ENCODE measurements at regions not wholly inside any gene's neighbourhood (a gene's known extent, or its start where the extent isn't known, plus 50 kb on each side); places are given as distances from the start of the nearest gene placed in this dataset.

DNA sequence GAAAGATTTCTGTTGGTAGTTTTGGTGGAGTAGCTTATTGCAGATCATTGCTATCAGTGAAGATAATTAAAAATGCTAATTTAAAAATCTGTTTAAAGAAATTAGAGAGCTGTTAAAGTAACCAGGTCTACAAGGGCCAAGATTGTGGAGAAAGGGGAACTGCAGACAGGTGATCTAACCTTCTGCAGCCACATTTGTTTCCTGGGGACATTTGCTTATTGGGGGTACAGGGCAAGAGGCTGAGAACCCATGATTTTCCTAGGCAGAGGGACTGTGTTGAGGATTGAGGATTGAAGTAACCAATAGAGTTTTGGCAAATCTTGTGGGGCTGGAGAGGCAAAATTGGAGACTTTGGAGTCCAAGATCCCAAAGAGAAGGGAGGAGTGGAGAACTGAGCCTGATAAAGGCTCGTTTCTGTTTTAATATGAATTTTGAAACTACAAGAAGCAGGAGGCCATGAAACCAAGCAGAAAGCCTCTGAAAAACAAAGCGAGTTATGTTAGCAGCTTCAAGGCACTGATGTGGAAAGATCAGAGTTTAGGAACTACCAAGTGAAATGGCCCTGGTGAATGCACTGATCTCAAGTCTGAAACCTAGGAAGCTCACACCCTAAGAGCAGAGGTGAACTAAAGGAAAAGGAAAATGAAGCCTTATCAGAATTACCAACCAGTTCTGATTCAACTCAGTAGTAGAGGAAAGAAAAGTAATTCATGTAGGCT lies 219.8 kb upstream of the C9orf72 start:
- Histone ChIP-seq H3K27ac (ENCODE audit: insufficient read depth, low read depth, low read length, poor library complexity, severe bottlenecking) (no peak overlapping the region), H3K36me3 (ENCODE audit: control insufficient read depth, insufficient read depth, low read length) (no peaks in the 10 kb centered on the region), H3K4me3 (ENCODE audit: insufficient read depth, low read depth, low read length) (no peak overlapping the region), H3K9me3 (ENCODE audit: control insufficient read depth, low read length) (no peaks in the 10 kb centered on the region), H3K27me3 (ENCODE audit: control insufficient read depth, insufficient read depth, low read length, poor library complexity, severe bottlenecking) (no peaks in the 10 kb centered on the region), H3K4me1 (ENCODE audit: control insufficient read depth, insufficient read depth, low read length) (no peaks in the 10 kb centered on the region)
- WGBS, 2 experiments = 91 to 95% methylated on average over 2 of the region's 2 CpGs

DNA sequence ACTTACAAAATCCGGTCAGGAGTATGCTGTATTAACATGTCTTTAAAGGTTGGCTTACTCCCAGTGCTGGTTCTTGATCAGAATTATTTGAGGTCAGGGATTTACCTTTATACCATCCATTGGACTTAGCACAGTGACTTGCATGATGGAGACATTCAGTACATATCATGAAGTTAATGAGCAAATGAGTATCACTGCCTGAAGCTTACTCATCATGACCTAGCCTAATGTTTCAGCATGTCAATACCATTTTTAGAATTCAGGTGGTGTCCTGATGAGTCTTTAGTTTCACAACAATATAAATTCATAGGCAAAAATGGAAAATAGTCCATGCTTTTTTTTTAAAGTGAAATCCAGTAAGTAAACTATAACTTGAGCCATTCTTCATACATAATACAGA lies 226.0 kb upstream of the C9orf72 start:
- H3K27ac ChIP-seq (ENCODE audit: insufficient read depth, low read depth, low read length, poor library complexity, severe bottlenecking) = no peak overlapping the region
- 78 to 100% methylated on average over 1 of the region's 1 CpG for WGBS, 2 experiments

DNA sequence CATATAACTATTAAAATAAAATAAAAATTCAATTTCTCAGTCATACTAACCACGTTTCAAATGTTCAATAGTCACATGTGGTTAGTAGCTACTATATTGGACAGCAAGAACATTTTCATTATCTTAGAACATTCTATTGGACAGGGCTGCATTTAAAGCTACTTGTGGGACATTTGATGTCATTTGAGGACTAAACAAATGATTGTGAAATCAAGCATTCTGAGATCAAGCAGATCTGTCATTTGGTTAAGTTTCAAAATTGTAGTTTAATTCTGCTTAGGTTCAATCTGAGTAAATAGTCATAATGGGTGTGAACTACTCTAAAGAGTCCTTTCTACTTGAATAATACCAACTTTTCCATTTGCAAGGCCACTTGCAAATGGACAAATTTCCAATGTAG lies 226.9 kb upstream of the C9orf72 start:
- Histone ChIP-seq H3K36me3 (ENCODE audit: control insufficient read depth, insufficient read depth, low read length) (no peaks in the 10 kb centered on the region), H3K4me1 (ENCODE audit: control insufficient read depth, insufficient read depth, low read length) (no peaks in the 10 kb centered on the region), H3K4me3 (ENCODE audit: insufficient read depth, low read depth, low read length) (no peak overlapping the region), H3K9me3 (ENCODE audit: control insufficient read depth, low read length) (no peaks in the 10 kb centered on the region), H3K27me3 (ENCODE audit: control insufficient read depth, insufficient read depth, low read length, poor library complexity, severe bottlenecking) (no peaks in the 10 kb centered on the region), H3K27ac (ENCODE audit: insufficient read depth, low read depth, low read length, poor library complexity, severe bottlenecking) (no peak overlapping the region)
- WGBS, 2 experiments = 75% methylated on average over 1 of the region's 1 CpG; no CpG with 5 or more reads in 1 of the 2 experiments

More for the DNA sequence above, 226.0 kb upstream of the C9orf72 start:
- Histone ChIP-seq H3K27me3 (ENCODE audit: control insufficient read depth, insufficient read depth, low read length, poor library complexity, severe bottlenecking) (no peaks in the 10 kb centered on the region), H3K36me3 (ENCODE audit: control insufficient read depth, insufficient read depth, low read length) (no peaks in the 10 kb centered on the region), H3K4me3 (ENCODE audit: insufficient read depth, low read depth, low read length) (no peak overlapping the region), H3K4me1 (ENCODE audit: control insufficient read depth, insufficient read depth, low read length) (no peaks in the 10 kb centered on the region), H3K9me3 (ENCODE audit: control insufficient read depth, low read length) (no peaks in the 10 kb centered on the region)

DNA sequence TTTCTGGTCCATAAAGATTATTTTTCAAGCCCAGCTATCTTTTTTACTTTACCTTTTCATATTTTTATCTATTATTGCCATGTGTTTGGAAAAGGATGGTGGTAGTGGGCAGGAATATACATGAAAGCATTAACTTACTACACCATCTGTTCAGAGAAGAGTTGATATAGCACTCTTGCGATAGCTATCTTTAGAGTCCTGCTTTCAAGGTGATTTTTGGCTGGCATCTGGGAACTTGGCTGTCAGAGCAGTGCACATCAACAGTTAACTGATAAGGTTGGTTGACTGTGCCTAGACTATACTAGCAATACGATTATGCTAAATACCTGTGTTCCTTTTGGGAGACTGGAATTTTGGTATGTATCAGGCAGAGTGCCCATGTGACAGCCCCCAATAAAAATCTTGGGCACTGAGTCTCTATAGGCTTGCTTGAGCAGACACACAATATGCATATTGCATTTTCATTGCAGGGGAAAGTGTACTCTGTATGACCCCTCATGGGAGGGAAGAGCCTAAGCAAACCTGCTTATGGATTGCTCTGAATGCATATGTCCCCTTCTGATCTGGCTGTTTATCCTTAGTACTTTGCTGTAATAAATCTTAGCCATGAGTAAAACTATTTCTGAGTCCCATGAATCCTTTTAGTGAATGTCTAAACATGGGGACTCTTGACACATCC lies 227.6 kb upstream of the C9orf72 start:
- Histone ChIP-seq H3K9me3 (ENCODE audit: control insufficient read depth, low read length) (no peaks in the 10 kb centered on the region), H3K27me3 (ENCODE audit: control insufficient read depth, insufficient read depth, low read length, poor library complexity, severe bottlenecking) (no peaks in the 10 kb centered on the region), H3K4me1 (ENCODE audit: control insufficient read depth, insufficient read depth, low read length) (no peaks in the 10 kb centered on the region), H3K36me3 (ENCODE audit: control insufficient read depth, insufficient read depth, low read length) (no peaks in the 10 kb centered on the region), H3K27ac (ENCODE audit: insufficient read depth, low read depth, low read length, poor library complexity, severe bottlenecking) (no peak overlapping the region), H3K4me3 (ENCODE audit: insufficient read depth, low read depth, low read length) (no peak overlapping the region)
- WGBS, 2 experiments = 93 to 95% methylated on average over 2 of the region's 2 CpGs

DNA sequence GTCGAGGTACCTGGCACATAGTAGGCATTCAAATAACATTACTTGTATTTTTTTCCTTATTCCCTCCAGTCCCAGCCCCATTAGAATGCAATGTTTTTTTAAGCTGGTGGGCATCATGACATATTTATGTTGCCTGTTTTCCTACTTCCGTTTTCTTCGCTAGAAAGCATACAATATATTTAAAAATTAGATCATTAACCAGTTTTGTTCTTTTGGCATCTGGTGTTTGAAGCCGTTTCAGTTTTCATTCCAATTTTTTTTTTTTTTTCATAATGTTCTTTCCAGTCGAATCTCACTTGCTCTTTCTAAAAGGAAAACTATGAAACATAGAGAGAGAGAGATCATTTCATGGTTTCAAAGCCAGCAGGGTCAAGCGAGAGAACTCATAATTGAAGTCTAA lies 228.3 kb upstream of the C9orf72 start:
- H3K27ac ChIP-seq (ENCODE audit: insufficient read depth, low read depth, low read length, poor library complexity, severe bottlenecking) = no peak overlapping the region
- no peak overlapping the region for H3K4me3 ChIP-seq (ENCODE audit: insufficient read depth, low read depth, low read length)
- H3K36me3 ChIP-seq (ENCODE audit: control insufficient read depth, insufficient read depth, low read length) = no peaks in the 10 kb centered on the region
- no peaks in the 10 kb centered on the region for H3K27me3 ChIP-seq (ENCODE audit: control insufficient read depth, insufficient read depth, low read length, poor library complexity, severe bottlenecking)
- H3K4me1 ChIP-seq (ENCODE audit: control insufficient read depth, insufficient read depth, low read length) = no peaks in the 10 kb centered on the region
- no peaks in the 10 kb centered on the region for H3K9me3 ChIP-seq (ENCODE audit: control insufficient read depth, low read length)
- 86 to 97% methylated on average over 6 of the region's 6 CpGs for WGBS, 2 experiments

- Histone ChIP-seq H3K27ac (ENCODE audit: insufficient read depth, low read depth, low read length, poor library complexity, severe bottlenecking) (no peak overlapping the region), H3K9me3 (ENCODE audit: control insufficient read depth, low read length) (no peaks in the 10 kb centered on the region), H3K27me3 (ENCODE audit: control insufficient read depth, insufficient read depth, low read length, poor library complexity, severe bottlenecking) (no peaks in the 10 kb centered on the region), H3K4me1 (ENCODE audit: control insufficient read depth, insufficient read depth, low read length) (no peaks in the 10 kb centered on the region), H3K4me3 (ENCODE audit: insufficient read depth, low read depth, low read length) (no peak overlapping the region), H3K36me3 (ENCODE audit: control insufficient read depth, insufficient read depth, low read length) (no peaks in the 10 kb centered on the region)
- WGBS, 2 experiments = 83 to 92% methylated on average over 3 of the region's 3 CpGs
Measured at GRCh38 chr9:27802418-27802817, 229.1 kb upstream of the C9orf72 start.

GRCh38 chr9:27808864-27809263 lies 235.6 kb upstream of the C9orf72 start:
- H3K27ac ChIP-seq (ENCODE audit: insufficient read depth, low read depth, low read length, poor library complexity, severe bottlenecking) = no peak overlapping the region
- no peaks in the 10 kb centered on the region for H3K9me3 ChIP-seq (ENCODE audit: control insufficient read depth, low read length)
- no peaks in the 10 kb centered on the region for H3K4me1 ChIP-seq (ENCODE audit: control insufficient read depth, insufficient read depth, low read length)
- no peaks in the 10 kb centered on the region for H3K27me3 ChIP-seq (ENCODE audit: control insufficient read depth, insufficient read depth, low read length, poor library complexity, severe bottlenecking)
- 92 to 93% methylated on average over 4 of the region's 4 CpGs for WGBS, 2 experiments
- no peak overlapping the region for H3K4me3 ChIP-seq (ENCODE audit: insufficient read depth, low read depth, low read length)
- no peaks in the 10 kb centered on the region for H3K36me3 ChIP-seq (ENCODE audit: control insufficient read depth, insufficient read depth, low read length)

DNA sequence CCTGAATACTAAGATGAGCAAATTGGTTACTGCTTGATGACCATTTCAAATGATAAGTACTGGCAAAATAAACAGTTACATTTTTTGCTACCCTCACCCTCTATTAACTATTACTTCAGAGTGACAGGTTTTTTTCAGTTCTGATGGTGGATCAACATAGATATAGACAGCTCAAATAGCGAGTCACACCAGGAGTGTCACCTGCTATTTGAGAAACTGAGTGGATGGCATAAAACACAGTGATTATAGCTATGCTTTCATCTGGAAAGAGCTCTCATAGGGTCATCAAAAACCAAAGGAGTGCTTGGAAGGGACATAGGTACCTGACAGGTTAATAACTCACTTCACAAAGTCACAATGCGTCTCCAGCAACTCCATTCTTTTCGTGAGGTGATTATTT lies 244.5 kb upstream of the C9orf72 start:
- Histone ChIP-seq H3K36me3 (ENCODE audit: control insufficient read depth, insufficient read depth, low read length) (no peaks in the 10 kb centered on the region), H3K27ac (ENCODE audit: insufficient read depth, low read depth, low read length, poor library complexity, severe bottlenecking) (no peak overlapping the region), H3K4me3 (ENCODE audit: insufficient read depth, low read depth, low read length) (no peak overlapping the region), H3K4me1 (ENCODE audit: control insufficient read depth, insufficient read depth, low read length) (no peaks in the 10 kb centered on the region), H3K27me3 (ENCODE audit: control insufficient read depth, insufficient read depth, low read length, poor library complexity, severe bottlenecking) (no peaks in the 10 kb centered on the region), H3K9me3 (ENCODE audit: control insufficient read depth, low read length) (no peaks in the 10 kb centered on the region)
- WGBS, 2 experiments = 88 to 95% methylated on average over 3 of the region's 3 CpGs

- no peak overlapping the region for H3K27ac ChIP-seq (ENCODE audit: insufficient read depth, low read depth, low read length, poor library complexity, severe bottlenecking)
Measured at GRCh38 chr9:27818348-27818747, 245.1 kb upstream of the C9orf72 start.

DNA sequence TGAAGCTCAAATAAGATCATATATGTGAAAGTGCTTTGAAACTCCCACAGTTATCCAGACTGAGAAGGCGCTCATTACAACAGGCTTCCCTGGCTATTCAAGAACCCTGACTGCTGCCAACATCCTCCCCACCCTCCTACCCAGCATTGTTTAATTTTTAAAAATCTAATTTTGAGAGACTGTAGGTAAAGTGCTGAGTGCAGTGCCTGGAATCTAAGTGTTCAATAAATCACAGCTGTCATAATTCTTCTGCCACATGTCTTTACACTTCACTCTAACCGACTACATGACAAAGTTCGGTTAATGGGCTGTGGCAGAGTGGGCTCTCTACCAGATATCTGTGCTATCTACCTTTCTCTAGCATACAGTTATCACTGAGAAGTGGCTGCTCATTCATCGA lies 255.6 kb upstream of the C9orf72 start:
- Histone ChIP-seq H3K36me3 (ENCODE audit: control insufficient read depth, insufficient read depth, low read length) (no peaks in the 10 kb centered on the region), H3K4me1 (ENCODE audit: control insufficient read depth, insufficient read depth, low read length) (no peaks in the 10 kb centered on the region), H3K27me3 (ENCODE audit: control insufficient read depth, insufficient read depth, low read length, poor library complexity, severe bottlenecking) (no peaks in the 10 kb centered on the region), H3K4me3 (ENCODE audit: insufficient read depth, low read depth, low read length) (no peak overlapping the region), H3K27ac (ENCODE audit: insufficient read depth, low read depth, low read length, poor library complexity, severe bottlenecking) (no peak overlapping the region), H3K9me3 (ENCODE audit: control insufficient read depth, low read length) (no peaks in the 10 kb centered on the region)
- 95 to 100% methylated on average over 3 to 4 of the region's 4 CpGs for WGBS, 2 experiments

More at GRCh38 chr9:27818348-27818747, 245.1 kb upstream of the C9orf72 start:
- Histone ChIP-seq H3K4me1 (ENCODE audit: control insufficient read depth, insufficient read depth, low read length) (no peaks in the 10 kb centered on the region), H3K36me3 (ENCODE audit: control insufficient read depth, insufficient read depth, low read length) (no peaks in the 10 kb centered on the region), H3K27me3 (ENCODE audit: control insufficient read depth, insufficient read depth, low read length, poor library complexity, severe bottlenecking) (no peaks in the 10 kb centered on the region), H3K9me3 (ENCODE audit: control insufficient read depth, low read length) (no peaks in the 10 kb centered on the region), H3K4me3 (ENCODE audit: insufficient read depth, low read depth, low read length) (no peak overlapping the region)
- 96 to 98% methylated on average over 5 to 6 of the region's 7 CpGs for WGBS, 2 experiments

Measured in ectodermal cell (in vitro differentiated cells).